ENCODE measurements at regions not wholly inside any gene's neighbourhood (a gene's known extent, or its start where the extent isn't known, plus 50 kb on each side); places are given as distances from the start of the nearest gene placed in this dataset.

GRCh38 chr6:76397966-76398365 lies 325.5 kb upstream of the IMPG1 start:
- no peaks in the 10 kb centered on the region for H3K4me1 ChIP-seq (ENCODE audit: insufficient read depth, low read length, poor library complexity, severe bottlenecking)
- ChIA-PET POLR2A (ENCODE audit: low non-redundant PET) (no interaction called here), CTCF (no interaction called here)
- no peak overlapping the region for H3K4me3 ChIP-seq (ENCODE audit: low read depth, low read length, poor library complexity, severe bottlenecking)
- DNase-seq (ENCODE audit: low spot score): no peak
- H3K9me3 ChIP-seq (ENCODE audit: low read depth, low read length, poor library complexity, severe bottlenecking): peaks cover 20% of the 10 kb centered on the region
- H3K27me3 ChIP-seq (replicated peaks; ENCODE audit: insufficient read depth, low read depth, low read length, poor library complexity): no peaks in the 10 kb centered on the region
- intact Hi-C loops (cut with micrococcal nuclease; ENCODE audit: unreplicated experiment): no loop called here
- TF ChIP-seq EZH2 (IDR thresholded peaks at IDR 0.05; ENCODE audit: borderline replicate concordance, low read depth, low read length, poor library complexity, severe bottlenecking): no peak
- no peak for TF ChIP-seq CTCF (conservative IDR thresholded peaks at IDR 0.05; ENCODE audit: low read depth, low read length)
- no peak overlapping the region for H3K27ac ChIP-seq (ENCODE audit: low read depth, low read length, poor library complexity, severe bottlenecking)
- H3K36me3 ChIP-seq (ENCODE audit: insufficient read depth, low read length, poor library complexity, severe bottlenecking): no peaks in the 10 kb centered on the region
- no TSS peak for BruUV-seq (replicated peaks)

DNA sequence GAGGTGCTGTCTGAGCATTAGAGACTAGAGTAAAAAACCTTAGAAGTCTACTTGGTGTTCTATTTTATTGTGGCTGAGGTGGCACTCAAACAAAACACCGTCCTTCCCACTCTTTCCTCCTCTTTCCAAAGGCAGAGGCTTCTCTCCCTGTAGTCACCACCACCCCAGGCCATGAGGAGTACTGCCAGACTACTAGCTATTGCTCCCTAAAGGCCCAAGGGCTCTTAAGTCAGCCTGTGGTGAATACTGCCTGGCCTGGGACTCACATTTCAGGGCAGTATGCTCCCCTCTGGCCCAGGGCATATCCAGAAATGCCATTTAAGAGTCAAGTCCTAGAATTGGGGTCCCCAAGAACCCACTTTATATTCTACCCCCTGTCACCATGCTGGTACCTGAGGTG lies 309.7 kb upstream of the IMPG1 start:
- Histone ChIP-seq H3K27me3 (replicated peaks; ENCODE audit: insufficient read depth, low read depth, low read length, poor library complexity) (no peaks in the 10 kb centered on the region), H3K9me3 (ENCODE audit: low read depth, low read length, poor library complexity, severe bottlenecking) (peaks cover 38% of the 10 kb centered on the region), H3K4me1 (ENCODE audit: insufficient read depth, low read length, poor library complexity, severe bottlenecking) (no peaks in the 10 kb centered on the region), H3K4me3 (ENCODE audit: low read depth, low read length, poor library complexity, severe bottlenecking) (no peak overlapping the region), H3K27ac (ENCODE audit: low read depth, low read length, poor library complexity, severe bottlenecking) (no peak overlapping the region), H3K36me3 (ENCODE audit: insufficient read depth, low read length, poor library complexity, severe bottlenecking) (no peaks in the 10 kb centered on the region)
- no peak for TF ChIP-seq EZH2 (IDR thresholded peaks at IDR 0.05; ENCODE audit: borderline replicate concordance, low read depth, low read length, poor library complexity, severe bottlenecking)
- no peak for TF ChIP-seq CTCF (conservative IDR thresholded peaks at IDR 0.05; ENCODE audit: low read depth, low read length)
- BruUV-seq (replicated peaks): no TSS peak
- ChIA-PET CTCF (no interaction called here), POLR2A (ENCODE audit: low non-redundant PET) (no interaction called here)
- DNase-seq (ENCODE audit: low spot score): no peak
- intact Hi-C loops (cut with micrococcal nuclease; ENCODE audit: unreplicated experiment): no loop called here

- intact Hi-C loops (cut with micrococcal nuclease; ENCODE audit: unreplicated experiment): no loop called here
- no TSS peak for BruUV-seq (replicated peaks)
- DNase-seq (ENCODE audit: low spot score): no peak
- POLR2A ChIA-PET (ENCODE audit: low non-redundant PET): no interaction called here
- TF ChIP-seq CTCF (conservative IDR thresholded peaks at IDR 0.05; ENCODE audit: low read depth, low read length): no peak
- no peak for TF ChIP-seq EZH2 (IDR thresholded peaks at IDR 0.05; ENCODE audit: borderline replicate concordance, low read depth, low read length, poor library complexity, severe bottlenecking)
- Histone ChIP-seq H3K4me3 (ENCODE audit: low read depth, low read length, poor library complexity, severe bottlenecking) (no peak overlapping the region), H3K27ac (ENCODE audit: low read depth, low read length, poor library complexity, severe bottlenecking) (no peak overlapping the region), H3K27me3 (replicated peaks; ENCODE audit: insufficient read depth, low read depth, low read length, poor library complexity) (no peaks in the 10 kb centered on the region), H3K9me3 (ENCODE audit: low read depth, low read length, poor library complexity, severe bottlenecking) (peaks cover 36% of the 10 kb centered on the region), H3K4me1 (ENCODE audit: insufficient read depth, low read length, poor library complexity, severe bottlenecking) (no peaks in the 10 kb centered on the region), H3K36me3 (ENCODE audit: insufficient read depth, low read length, poor library complexity, severe bottlenecking) (no peaks in the 10 kb centered on the region)
- CTCF ChIA-PET: no interaction called here
Observed at GRCh38 chr6:76381612-76382011, 309.1 kb upstream of the IMPG1 start.

Measured in A673 (cell line).